ENCODE measurements at regions not wholly inside any gene's neighbourhood (a gene's known extent, or its start where the extent isn't known, plus 50 kb on each side); places are given as distances from the start of the nearest gene placed in this dataset.

GRCh38 chr13:84925443-84925842 is 873.8 kb downstream of the SLITRK6 start:
- Histone ChIP-seq H3K4me2 (ENCODE audit: extremely low read depth, insufficient read depth, low read length) (no peak overlapping the region), H3K9ac (ENCODE audit: insufficient read depth, low read length) (no peak overlapping the region), H3K27ac (ENCODE audit: insufficient read depth, low read length) (no peak overlapping the region), H3K4me1 (ENCODE audit: control insufficient read depth, extremely low read depth, insufficient read depth, low read length) (no peaks in the 10 kb centered on the region), H3K36me3 (ENCODE audit: control insufficient read depth, insufficient read depth, low read length) (no peaks in the 10 kb centered on the region), H3K9me3 (ENCODE audit: control insufficient read depth, insufficient read depth, low read depth, low read length) (no peaks in the 10 kb centered on the region), H3K4me3 (replicated peaks in 1 of 4; ENCODE audit: control extremely low read depth in 1 of 4, insufficient read depth in 1 of 4, low read depth in 3 of 4, low read length in 4 of 4) (no peak overlapping the region), H4K20me1 (ENCODE audit: control insufficient read depth, extremely low read depth, insufficient read depth, low read length) (no peaks in the 10 kb centered on the region), H3K79me2 (ENCODE audit: control insufficient read depth, insufficient read depth, low read length) (no peaks in the 10 kb centered on the region), H3K27me3 (ENCODE audit: control insufficient read depth, insufficient read depth, low read length) (no peaks in the 10 kb centered on the region), H2AFZ (ENCODE audit: low read length) (no peak overlapping the region)
- no peak for TF ChIP-seq EZH2 (IDR thresholded peaks at IDR 0.05; ENCODE audit: low read length, missing control alignments)
- TF ChIP-seq CTCF (conservative IDR thresholded peaks at IDR 0.05 in 1 of 2, IDR thresholded peaks at IDR 0.05 in 1 of 2; ENCODE audit: low read depth in 1 of 2, low read length in 2 of 2) = no peak
- DNase-seq (ENCODE audit: low read depth in 2 of 2) = peak; percentile 24 to 27

- Histone ChIP-seq H3K79me2 (ENCODE audit: control insufficient read depth, insufficient read depth, low read length) (no peaks in the 10 kb centered on the region), H3K4me2 (ENCODE audit: extremely low read depth, insufficient read depth, low read length) (no peak overlapping the region), H3K27ac (ENCODE audit: insufficient read depth, low read length) (no peak overlapping the region), H3K4me1 (ENCODE audit: control insufficient read depth, extremely low read depth, insufficient read depth, low read length) (no peaks in the 10 kb centered on the region), H2AFZ (ENCODE audit: low read length) (no peak overlapping the region), H3K9me3 (ENCODE audit: control insufficient read depth, insufficient read depth, low read depth, low read length) (no peaks in the 10 kb centered on the region), H3K27me3 (ENCODE audit: control insufficient read depth, insufficient read depth, low read length) (no peaks in the 10 kb centered on the region), H3K9ac (ENCODE audit: insufficient read depth, low read length) (no peak overlapping the region), H4K20me1 (ENCODE audit: control insufficient read depth, extremely low read depth, insufficient read depth, low read length) (no peaks in the 10 kb centered on the region), H3K36me3 (ENCODE audit: control insufficient read depth, insufficient read depth, low read length) (no peaks in the 10 kb centered on the region), H3K4me3 (replicated peaks in 1 of 4; ENCODE audit: control extremely low read depth in 1 of 4, insufficient read depth in 1 of 4, low read depth in 3 of 4, low read length in 4 of 4) (no peak overlapping the region)
- TF ChIP-seq CTCF (conservative IDR thresholded peaks at IDR 0.05 in 1 of 2, IDR thresholded peaks at IDR 0.05 in 1 of 2; ENCODE audit: low read depth in 1 of 2, low read length in 2 of 2) (no peak), EZH2 (IDR thresholded peaks at IDR 0.05; ENCODE audit: low read length, missing control alignments) (no peak)
- peak in 1 of 2 donors; percentile 28 for DNase-seq (ENCODE audit: low read depth in 2 of 2)
These were observed 875.4 kb downstream of the SLITRK6 start for GRCh38 chr13:84923831-84924230.

GRCh38 chr13:84917252-84917878 is 881.9 kb downstream of the SLITRK6 start:
- no peaks in the 10 kb centered on the region for H3K79me2 ChIP-seq (ENCODE audit: control insufficient read depth, insufficient read depth, low read length)
- no peaks in the 10 kb centered on the region for H3K9me3 ChIP-seq (ENCODE audit: control insufficient read depth, insufficient read depth, low read depth, low read length)
- H4K20me1 ChIP-seq (ENCODE audit: control insufficient read depth, extremely low read depth, insufficient read depth, low read length) = no peaks in the 10 kb centered on the region
- H2AFZ ChIP-seq (ENCODE audit: low read length) = no peak overlapping the region
- H3K27ac ChIP-seq (ENCODE audit: insufficient read depth, low read length) = no peak overlapping the region
- no peak overlapping the region for H3K9ac ChIP-seq (ENCODE audit: insufficient read depth, low read length)
- TF ChIP-seq CTCF (conservative IDR thresholded peaks at IDR 0.05 in 1 of 2, IDR thresholded peaks at IDR 0.05 in 1 of 2; ENCODE audit: low read depth in 1 of 2, low read length in 2 of 2) (peak in 1 of 2 donors; percentile 11), EZH2 (IDR thresholded peaks at IDR 0.05; ENCODE audit: low read length, missing control alignments) (no peak)
- no peaks in the 10 kb centered on the region for H3K4me1 ChIP-seq (ENCODE audit: control insufficient read depth, extremely low read depth, insufficient read depth, low read length)
- DNase-seq (ENCODE audit: low read depth in 2 of 2) = peak; percentile 16 to 63
- H3K27me3 ChIP-seq (ENCODE audit: control insufficient read depth, insufficient read depth, low read length) = no peaks in the 10 kb centered on the region
- H3K4me2 ChIP-seq (ENCODE audit: extremely low read depth, insufficient read depth, low read length) = no peak overlapping the region
- peak overlapping the region in 1 of 4 experiments; percentile 17 for H3K4me3 ChIP-seq (replicated peaks in 1 of 4; ENCODE audit: control extremely low read depth in 1 of 4, insufficient read depth in 1 of 4, low read depth in 3 of 4, low read length in 4 of 4)
- H3K36me3 ChIP-seq (ENCODE audit: control insufficient read depth, insufficient read depth, low read length) = no peaks in the 10 kb centered on the region
